GM12875 (cell line): ENCODE measurements at regions not wholly inside any gene's neighbourhood (a gene's known extent, or its start where the extent isn't known, plus 50 kb on each side); places are given as distances from the start of the nearest gene placed in this dataset.

Experiments
- H3K4me3 ChIP-seq: one replicate; pipeline ENCODE4 v1.5.1; 2011; ENCODE audit warnings: low read depth, low read length, control low read depth
- TF ChIP-seq, protein P1 (sequence below): IDR thresholded peaks from 2 replicates; pipeline ENCODE4 v1.5.1; 2011; ENCODE audit warnings: low read depth, mild to moderate bottlenecking, control low read depth, inconsistent platforms, low read length, moderate library complexity, borderline replicate concordance; ENCODE audit not compliant: insufficient read depth

GRCh38 chr20:24148372-24148771 lies 159.8 kb upstream of the GGTLC1 start:
- TF ChIP-seq, protein P1, sequence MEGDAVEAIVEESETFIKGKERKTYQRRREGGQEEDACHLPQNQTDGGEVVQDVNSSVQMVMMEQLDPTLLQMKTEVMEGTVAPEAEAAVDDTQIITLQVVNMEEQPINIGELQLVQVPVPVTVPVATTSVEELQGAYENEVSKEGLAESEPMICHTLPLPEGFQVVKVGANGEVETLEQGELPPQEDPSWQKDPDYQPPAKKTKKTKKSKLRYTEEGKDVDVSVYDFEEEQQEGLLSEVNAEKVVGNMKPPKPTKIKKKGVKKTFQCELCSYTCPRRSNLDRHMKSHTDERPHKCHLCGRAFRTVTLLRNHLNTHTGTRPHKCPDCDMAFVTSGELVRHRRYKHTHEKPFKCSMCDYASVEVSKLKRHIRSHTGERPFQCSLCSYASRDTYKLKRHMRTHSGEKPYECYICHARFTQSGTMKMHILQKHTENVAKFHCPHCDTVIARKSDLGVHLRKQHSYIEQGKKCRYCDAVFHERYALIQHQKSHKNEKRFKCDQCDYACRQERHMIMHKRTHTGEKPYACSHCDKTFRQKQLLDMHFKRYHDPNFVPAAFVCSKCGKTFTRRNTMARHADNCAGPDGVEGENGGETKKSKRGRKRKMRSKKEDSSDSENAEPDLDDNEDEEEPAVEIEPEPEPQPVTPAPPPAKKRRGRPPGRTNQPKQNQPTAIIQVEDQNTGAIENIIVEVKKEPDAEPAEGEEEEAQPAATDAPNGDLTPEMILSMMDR: no peak

DNA sequence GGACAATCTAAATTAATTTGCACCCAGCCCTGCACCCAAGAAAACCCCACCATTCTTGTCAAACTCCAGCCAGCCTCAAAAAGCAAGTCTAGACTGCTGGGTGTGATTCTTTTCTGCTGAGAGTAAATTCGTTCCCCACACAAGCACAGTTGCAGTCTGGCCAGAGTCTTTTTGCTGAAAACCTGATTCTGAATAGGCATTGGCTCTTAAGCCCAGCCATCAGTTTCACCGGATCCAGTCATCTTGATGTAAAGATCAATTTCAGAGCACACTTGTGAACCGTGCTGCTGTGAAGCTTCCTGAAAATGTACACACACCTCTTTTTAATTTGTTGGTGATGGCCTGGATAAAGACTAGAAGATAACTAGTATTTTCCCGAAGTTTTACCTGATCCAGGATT lies 159.4 kb upstream of the GGTLC1 start:
- H3K4me3 ChIP-seq: no peak overlapping the region

More at GRCh38 chr20:24148372-24148771, 159.8 kb upstream of the GGTLC1 start:
- H3K4me3 ChIP-seq: no peak overlapping the region

DNA sequence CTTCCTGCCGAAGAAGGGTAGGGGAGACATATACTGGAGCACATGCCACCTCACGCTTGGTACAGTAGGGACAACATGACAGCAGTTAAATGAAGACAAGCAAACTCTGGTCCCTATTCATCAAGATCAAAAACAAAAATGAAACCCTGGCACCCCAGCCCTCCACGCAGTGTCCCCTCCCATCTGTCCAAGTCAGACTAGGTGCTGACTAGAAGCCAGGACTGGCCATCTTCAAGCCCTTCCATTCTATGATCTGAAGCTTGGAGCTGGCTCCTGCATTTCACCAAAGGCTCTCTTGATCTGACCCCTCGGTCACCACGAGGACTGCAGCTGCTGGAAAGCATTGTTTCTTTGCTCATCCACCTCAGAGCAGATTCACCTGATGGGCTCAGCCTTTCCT lies 158.9 kb upstream of the GGTLC1 start:
- TF ChIP-seq, protein P1: no peak
- no peak overlapping the region for H3K4me3 ChIP-seq

More for the DNA sequence above, 159.4 kb upstream of the GGTLC1 start:
- TF ChIP-seq, protein P1: no peak

DNA sequence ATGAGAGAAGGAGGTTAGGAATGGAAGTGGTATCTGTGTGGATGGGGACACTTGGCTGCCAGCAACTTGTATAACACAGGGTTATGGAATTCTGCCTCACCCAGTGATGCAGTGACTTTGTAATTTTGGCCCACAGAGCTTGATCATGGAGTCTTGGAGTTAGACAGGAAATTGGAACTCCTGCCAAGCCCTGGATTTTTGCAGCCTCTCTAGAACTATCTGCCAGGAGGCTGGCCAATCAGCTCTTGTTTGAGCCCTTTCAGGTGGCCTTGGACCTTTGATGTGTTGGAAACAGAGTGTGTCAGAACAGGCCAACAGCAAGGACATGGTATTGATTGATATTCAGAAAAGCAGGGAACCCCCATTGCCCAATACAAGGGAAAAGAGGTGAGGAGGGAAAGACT lies 157.7 kb upstream of the GGTLC1 start:
- TF ChIP-seq, protein P1: no peak
- no peak overlapping the region for H3K4me3 ChIP-seq

- TF ChIP-seq, protein P1: no peak
- H3K4me3 ChIP-seq: no peak overlapping the region
Observed at GRCh38 chr20:24144371-24144770, 155.8 kb upstream of the GGTLC1 start.

DNA sequence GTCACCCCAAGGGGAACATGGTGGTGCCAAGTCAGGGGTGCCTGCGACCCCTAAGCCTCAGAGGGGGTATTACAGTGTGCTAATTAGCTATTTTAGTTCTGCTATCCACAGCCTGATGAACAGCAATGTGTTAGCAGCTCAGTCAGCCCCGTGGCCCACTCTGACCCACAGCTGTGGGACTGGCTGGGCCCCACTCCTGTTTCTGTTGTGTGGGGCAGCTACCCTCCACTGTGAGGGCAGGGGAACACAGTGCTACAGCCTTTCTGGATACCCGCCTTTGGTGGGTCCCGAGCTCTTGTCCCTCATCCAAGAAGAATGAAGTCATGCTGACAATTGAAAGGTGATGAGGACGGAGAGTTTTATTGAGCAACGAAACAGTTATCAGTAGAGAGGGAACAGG lies 152.5 kb upstream of the GGTLC1 start:
- H3K4me3 ChIP-seq: no peak overlapping the region
- TF ChIP-seq, protein P1: no peak

- TF ChIP-seq, protein P1: no peak
- H3K4me3 ChIP-seq: no peak overlapping the region
Observed at GRCh38 chr20:24139846-24140245, 151.3 kb upstream of the GGTLC1 start.
